Trophoblast cell (in vitro differentiated cells and primary cell): ENCODE measurements at regions not wholly inside any gene's neighbourhood (a gene's known extent, or its start where the extent isn't known, plus 50 kb on each side); places are given as distances from the start of the nearest gene placed in this dataset.

ENCODE experiments used
- DNase-seq, 2 donors: peaks; one replicate each; pipeline ENCODE4 v3.0.0-alpha.2; 2016
- H2AFZ ChIP-seq: 2 replicates; pipeline ENCODE4 v1.6.1; 2013; ENCODE audit warnings: low read length, moderate library complexity, mild to moderate bottlenecking; ENCODE audit not compliant: insufficient read depth, poor library complexity
- H2AK5ac ChIP-seq: 2 replicates; pipeline ENCODE4 v1.6.1; 2013; ENCODE audit warnings: mild to moderate bottlenecking, low read length
- H2BK120ac ChIP-seq: 2 replicates; pipeline ENCODE4 v1.6.1; 2013; ENCODE audit warnings: low read length, mild to moderate bottlenecking, moderate library complexity; ENCODE audit not compliant: insufficient read depth, poor library complexity
- H2BK12ac ChIP-seq: 2 replicates; pipeline ENCODE4 v1.6.1; 2013; ENCODE audit warnings: mild to moderate bottlenecking, low read length, moderate library complexity
- H2BK5ac ChIP-seq: 2 replicates; pipeline ENCODE4 v1.6.1; 2013; ENCODE audit warnings: low read length, low read depth, moderate library complexity, mild to moderate bottlenecking; ENCODE audit not compliant: poor library complexity
- H3K14ac ChIP-seq: 2 replicates; pipeline ENCODE4 v1.6.1; 2013; ENCODE audit warnings: mild to moderate bottlenecking, low read length
- H3K18ac ChIP-seq: 2 replicates; pipeline ENCODE4 v1.6.1; 2013; ENCODE audit warnings: mild to moderate bottlenecking, low read length
- H3K23ac ChIP-seq: 2 replicates; pipeline ENCODE4 v1.6.1; 2013; ENCODE audit warnings: low read length
- H3K27ac ChIP-seq: 2 replicates; pipeline ENCODE4 v1.5.1; 2013; ENCODE audit warnings: low read depth, mild to moderate bottlenecking, inconsistent platforms, low read length, moderate library complexity
- H3K27me3 ChIP-seq: 2 replicates; pipeline ENCODE4 v1.6.1; 2013; ENCODE audit warnings: inconsistent platforms, mild to moderate bottlenecking, low read length, moderate library complexity; ENCODE audit not compliant: insufficient read depth
- H3K36me3 ChIP-seq, 2 experiments: 1 replicate in 1 of 2; 2 replicates in 1 of 2; pipeline ENCODE4 v1.6.1; 2013; ENCODE audit warnings: low read length in 2 of 2, mild to moderate bottlenecking in 2 of 2, moderate library complexity in 1 of 2; ENCODE audit not compliant: insufficient read depth in 2 of 2, control insufficient read depth in 1 of 2
- H3K4ac ChIP-seq: 2 replicates; pipeline ENCODE4 v1.6.1; 2013; ENCODE audit warnings: low read depth, mild to moderate bottlenecking, low read length, moderate library complexity
- H3K4me1 ChIP-seq, 2 experiments: 1 replicate in 1 of 2; 2 replicates in 1 of 2; pipeline ENCODE4 v1.6.1; 2013; ENCODE audit warnings: low read length in 2 of 2, mild to moderate bottlenecking in 2 of 2, moderate library complexity in 1 of 2; ENCODE audit not compliant: insufficient read depth in 2 of 2, control insufficient read depth in 1 of 2
- H3K4me2 ChIP-seq: 2 replicates; pipeline ENCODE4 v1.6.1; 2013; ENCODE audit warnings: inconsistent platforms, mild to moderate bottlenecking, low read length, moderate library complexity
- H3K4me3 ChIP-seq: 2 replicates; pipeline ENCODE4 v1.5.1; 2013; ENCODE audit warnings: mild to moderate bottlenecking, low read depth, low read length, inconsistent platforms
- H3K79me1 ChIP-seq: one replicate; pipeline ENCODE4 v1.6.1; 2013; ENCODE audit warnings: low read length
- H3K79me2 ChIP-seq: 2 replicates; pipeline ENCODE4 v1.6.1; 2013; ENCODE audit warnings: low read length, mild to moderate bottlenecking; ENCODE audit not compliant: control insufficient read depth, insufficient read depth, poor library complexity
- H3K9ac ChIP-seq: 2 replicates; pipeline ENCODE4 v1.6.1; 2013; ENCODE audit warnings: mild to moderate bottlenecking, low read length
- H3K9me3 ChIP-seq: 2 replicates; pipeline ENCODE4 v1.6.1; 2013; ENCODE audit warnings: low read depth, mild to moderate bottlenecking, control low read depth, inconsistent platforms, low read length; ENCODE audit not compliant: insufficient read depth
- H4K12ac ChIP-seq: 2 replicates; pipeline ENCODE4 v1.6.1; 2013; ENCODE audit warnings: low read depth, mild to moderate bottlenecking, low read length, moderate library complexity
- H4K8ac ChIP-seq: 2 replicates; pipeline ENCODE4 v1.6.1; 2013; ENCODE audit warnings: low read depth, mild to moderate bottlenecking, low read length, moderate library complexity
- H4K91ac ChIP-seq: one replicate; pipeline ENCODE4 v1.6.1; 2013; ENCODE audit warnings: low read depth, mild to moderate bottlenecking, low read length, moderate library complexity
- WGBS: extraction: QIAGEN DNeasy Blood & Tissue Kit; methylation state at CpG from one replicate; pipeline ENCODE4 v1.1.7; 2013; ENCODE audit warnings: missing lambda C conversion rate; ENCODE audit not compliant: insufficient read length, insufficient coverage; ENCODE audit errors: extremely low coverage; 5-methylcytosine and 5-hydroxymethylcytosine counted together

- WGBS: no CpG with 5 or more reads among the region's 11 CpGs
- Histone ChIP-seq H2BK120ac (no peak overlapping the region), H2AK5ac (no peak overlapping the region), H3K79me1 (no peaks in the 10 kb centered on the region), H3K9me3 (no peaks in the 10 kb centered on the region), H3K23ac (no peak overlapping the region), H4K91ac (no peak overlapping the region), H4K8ac (no peak overlapping the region), H3K27ac (no peak overlapping the region), H3K4me3 (no peak overlapping the region), H4K12ac (no peak overlapping the region), H3K27me3 (no peaks in the 10 kb centered on the region), H3K4ac (no peak overlapping the region), H3K18ac (no peak overlapping the region), H3K14ac (no peak overlapping the region), H3K9ac (no peak overlapping the region), H2AFZ (no peak overlapping the region), H3K4me1 (no peaks in the 10 kb centered on the region), H3K36me3 (no peaks in the 10 kb centered on the region), H2BK5ac (no peak overlapping the region), H2BK12ac (no peak overlapping the region), H3K4me2 (no peak overlapping the region), H3K79me2 (no peaks in the 10 kb centered on the region)
- no peak for DNase-seq
Observed at GRCh38 chr5:68818057-68818695, 275.6 kb upstream of the SLC30A5 start.

GRCh38 chr5:68818870-68819269, 274.9 kb upstream of the SLC30A5 start:
- H3K23ac ChIP-seq: no peak overlapping the region
- no peak overlapping the region for H2BK5ac ChIP-seq
- H3K36me3 ChIP-seq: no peaks in the 10 kb centered on the region
- H2AFZ ChIP-seq: no peak overlapping the region
- H3K4me2 ChIP-seq: no peak overlapping the region
- no peaks in the 10 kb centered on the region for H3K4me1 ChIP-seq
- no peak overlapping the region for H3K4ac ChIP-seq
- H3K79me2 ChIP-seq: no peaks in the 10 kb centered on the region
- H3K9ac ChIP-seq: no peak overlapping the region
- WGBS: no CpG with 5 or more reads among the region's 3 CpGs
- H4K8ac ChIP-seq: no peak overlapping the region
- no peak overlapping the region for H3K27ac ChIP-seq
- no peak overlapping the region for H2AK5ac ChIP-seq
- H4K91ac ChIP-seq: no peak overlapping the region
- H3K9me3 ChIP-seq: no peaks in the 10 kb centered on the region
- no peaks in the 10 kb centered on the region for H3K27me3 ChIP-seq
- DNase-seq: no peak
- no peak overlapping the region for H3K14ac ChIP-seq
- no peaks in the 10 kb centered on the region for H3K79me1 ChIP-seq
- H2BK120ac ChIP-seq: no peak overlapping the region
- H3K4me3 ChIP-seq: no peak overlapping the region
- no peak overlapping the region for H4K12ac ChIP-seq
- no peak overlapping the region for H2BK12ac ChIP-seq
- H3K18ac ChIP-seq: no peak overlapping the region

- no peaks in the 10 kb centered on the region for H3K36me3 ChIP-seq
- no peaks in the 10 kb centered on the region for H3K9me3 ChIP-seq
- no peak for DNase-seq
- no peak overlapping the region for H3K4me2 ChIP-seq
- no peak overlapping the region for H2AK5ac ChIP-seq
- no peak overlapping the region for H3K18ac ChIP-seq
- H3K23ac ChIP-seq: no peak overlapping the region
- H2BK5ac ChIP-seq: no peak overlapping the region
- H4K91ac ChIP-seq: no peak overlapping the region
- H4K12ac ChIP-seq: no peak overlapping the region
- no CpG with 5 or more reads among the region's 2 CpGs for WGBS
- no peak overlapping the region for H3K4ac ChIP-seq
- no peak overlapping the region for H3K27ac ChIP-seq
- H3K4me3 ChIP-seq: no peak overlapping the region
- H2BK120ac ChIP-seq: no peak overlapping the region
- H2AFZ ChIP-seq: no peak overlapping the region
- H3K4me1 ChIP-seq: no peaks in the 10 kb centered on the region
- no peaks in the 10 kb centered on the region for H3K79me2 ChIP-seq
- H2BK12ac ChIP-seq: no peak overlapping the region
- H4K8ac ChIP-seq: no peak overlapping the region
- no peak overlapping the region for H3K14ac ChIP-seq
- H3K9ac ChIP-seq: no peak overlapping the region
- H3K79me1 ChIP-seq: no peaks in the 10 kb centered on the region
- H3K27me3 ChIP-seq: no peaks in the 10 kb centered on the region
Observed at GRCh38 chr5:68821056-68821455, 272.8 kb upstream of the SLC30A5 start.

- no CpG with 5 or more reads among the region's 1 CpG for WGBS
- Histone ChIP-seq H4K12ac (no peak overlapping the region), H2BK120ac (no peak overlapping the region), H2AFZ (no peak overlapping the region), H3K4me1 (no peaks in the 10 kb centered on the region), H4K8ac (no peak overlapping the region), H2BK12ac (no peak overlapping the region), H3K27ac (no peak overlapping the region), H3K4ac (no peak overlapping the region), H3K23ac (no peak overlapping the region), H3K36me3 (no peaks in the 10 kb centered on the region), H3K9me3 (no peaks in the 10 kb centered on the region), H3K79me2 (no peaks in the 10 kb centered on the region), H3K27me3 (no peaks in the 10 kb centered on the region), H4K91ac (no peak overlapping the region), H3K14ac (no peak overlapping the region), H3K4me3 (no peak overlapping the region), H3K4me2 (no peak overlapping the region), H3K9ac (no peak overlapping the region), H3K79me1 (no peaks in the 10 kb centered on the region), H3K18ac (no peak overlapping the region), H2AK5ac (no peak overlapping the region), H2BK5ac (no peak overlapping the region)
- DNase-seq: no peak
Observed at GRCh38 chr5:68822796-68823195, 271.0 kb upstream of the SLC30A5 start.
